ENCODE measurements at regions not wholly inside any gene's neighbourhood (a gene's known extent, or its start where the extent isn't known, plus 50 kb on each side); places are given as distances from the start of the nearest gene placed in this dataset.

GRCh38 chr2:183564726-183565125 lies 440.5 kb downstream of the NUP35 start:
- ChIA-PET CTCF (ENCODE audit: low intra/inter-chr PET ratio) (no interaction called here), POLR2A (no interaction called here)
- Histone ChIP-seq H3K9me1 (ENCODE audit: control insufficient read depth, insufficient read depth, low read length) (no peaks in the 10 kb centered on the region), H3K79me2 (ENCODE audit: control insufficient read depth, insufficient read depth, low read length) (no peaks in the 10 kb centered on the region), H4K20me1 (replicated peaks; ENCODE audit: control insufficient read depth, insufficient read depth, low read length) (no peaks in the 10 kb centered on the region), H2AFZ (ENCODE audit: low read depth, low read length) (no peak overlapping the region), H3K4me2 (ENCODE audit: insufficient read depth, low read length) (no peak overlapping the region), H3K9ac (ENCODE audit: insufficient read depth in 1 of 2, low read depth in 2 of 2, low read length in 2 of 2) (no peak overlapping the region), H3K4me3 (no peak overlapping the region), H3K4me1 (replicated peaks in 1 of 2; ENCODE audit: control insufficient read depth in 2 of 2, insufficient read depth in 2 of 2, low read length in 2 of 2) (no peaks in the 10 kb centered on the region), H3K36me3 (ENCODE audit: control insufficient read depth, insufficient read depth, low read length) (no peaks in the 10 kb centered on the region), H3K27ac (ENCODE audit: extremely low read depth, low read depth, low read length) (no peak overlapping the region), H3K9me3 (replicated peaks; ENCODE audit: control insufficient read depth, insufficient read depth, low read depth, low read length) (no peaks in the 10 kb centered on the region), H3K27me3 (ENCODE audit: control insufficient read depth in 2 of 2, insufficient read depth in 2 of 2, low read length in 2 of 2) (no peaks in the 10 kb centered on the region)
- no peak for DNase-seq (ENCODE audit: extremely low read depth in 1 of 4, low spot score in 3 of 4)
- no peak for TF ChIP-seq POLR2AphosphoS5 (IDR thresholded peaks at IDR 0.05; ENCODE audit: control insufficient read depth, insufficient read depth, low read depth, low read length)
- TF ChIP-seq MYC (IDR thresholded peaks at IDR 0.05; ENCODE audit: low read depth, low read length) = no peak
- no peak for TF ChIP-seq MYC (CRISPR knock-in tag; IDR thresholded peaks at IDR 0.05; ENCODE audit: borderline replicate concordance, low read depth)
- no peak for TF ChIP-seq ZNF324 (CRISPR knock-in tag; IDR thresholded peaks at IDR 0.05)
- no peak for TF ChIP-seq BRCA1 (IDR thresholded peaks at IDR 0.05)
- no peak for TF ChIP-seq BRCA1 (CRISPR knock-in tag; IDR thresholded peaks at IDR 0.05)
- no peak for TF ChIP-seq ZNF436 (CRISPR knock-in tag; IDR thresholded peaks at IDR 0.05)
- intact Hi-C loops (cut with micrococcal nuclease) (loop anchor here (5.0 kb wide), 1 partner anchor 1092 kb away; no protein-coding TSS in a partner anchor), in situ Hi-C loops (cut with MboI) (no loop called here)
- no peak for FAIRE-seq
- BruUV-seq (replicated peaks) = no TSS peak
- no peak for ATAC-seq

- TF ChIP-seq MCM5 (IDR thresholded peaks at IDR 0.05; ENCODE audit: low read depth) = no peak
- TF ChIP-seq ZFP1 (CRISPR knock-in tag; IDR thresholded peaks at IDR 0.05) = no peak
- TF ChIP-seq ZC3H11A (IDR thresholded peaks at IDR 0.05; ENCODE audit: low read depth, low read length) = no peak
- no peak for TF ChIP-seq ARHGAP35 (IDR thresholded peaks at IDR 0.05; ENCODE audit: partially characterized antibody)
- no peak for TF ChIP-seq FOXM1 (IDR thresholded peaks at IDR 0.05; ENCODE audit: low read depth)
- no peak for TF ChIP-seq FOXM1 (CRISPR knock-in tag; IDR thresholded peaks at IDR 0.05; ENCODE audit: low read depth)
- TF ChIP-seq PPARD (CRISPR knock-in tag; IDR thresholded peaks at IDR 0.05) = no peak
- TF ChIP-seq LEF1 (IDR thresholded peaks at IDR 0.05) = no peak
- TF ChIP-seq ZNF12 (CRISPR knock-in tag; IDR thresholded peaks at IDR 0.05) = no peak
- no peak for TF ChIP-seq MECOM (CRISPR knock-in tag; IDR thresholded peaks at IDR 0.05)
- no peak for TF ChIP-seq ZNF57 (CRISPR knock-in tag; IDR thresholded peaks at IDR 0.05)
- TF ChIP-seq ATF1 (CRISPR knock-in tag; IDR thresholded peaks at IDR 0.05) = no peak
- no peak for TF ChIP-seq ATF1 (tag; IDR thresholded peaks at IDR 0.05)
- DNase-seq (ENCODE audit: extremely low read depth in 1 of 4, low spot score in 3 of 4) = no peak
Observed at GRCh38 chr2:183575481-183575880, 451.2 kb downstream of the NUP35 start.

More at GRCh38 chr2:183575481-183575880, 451.2 kb downstream of the NUP35 start:
- Histone ChIP-seq H4K20me1 (replicated peaks; ENCODE audit: control insufficient read depth, insufficient read depth, low read length) (no peaks in the 10 kb centered on the region), H3K4me3 (no peak overlapping the region), H3K4me2 (ENCODE audit: insufficient read depth, low read length) (no peak overlapping the region), H3K9me1 (ENCODE audit: control insufficient read depth, insufficient read depth, low read length) (no peaks in the 10 kb centered on the region), H3K27ac (ENCODE audit: extremely low read depth, low read depth, low read length) (no peak overlapping the region), H3K9me3 (replicated peaks; ENCODE audit: control insufficient read depth, insufficient read depth, low read depth, low read length) (peaks cover 2% of the 10 kb centered on the region; the same call in 1 of the 2 replicates), H2AFZ (ENCODE audit: low read depth, low read length) (no peak overlapping the region), H3K79me2 (ENCODE audit: control insufficient read depth, insufficient read depth, low read length) (no peaks in the 10 kb centered on the region), H3K36me3 (ENCODE audit: control insufficient read depth, insufficient read depth, low read length) (no peaks in the 10 kb centered on the region), H3K27me3 (ENCODE audit: control insufficient read depth in 2 of 2, insufficient read depth in 2 of 2, low read length in 2 of 2) (no peaks in the 10 kb centered on the region), H3K9ac (ENCODE audit: insufficient read depth in 1 of 2, low read depth in 2 of 2, low read length in 2 of 2) (no peak overlapping the region), H3K4me1 (replicated peaks in 1 of 2; ENCODE audit: control insufficient read depth in 2 of 2, insufficient read depth in 2 of 2, low read length in 2 of 2) (no peaks in the 10 kb centered on the region)
- 0% methylated on average over 2 of the region's 2 CpGs for WGBS (ENCODE audit: insufficient coverage, low coverage, missing lambda C conversion rate)
- in situ Hi-C loops (cut with MboI) (no loop called here), intact Hi-C loops (cut with micrococcal nuclease) (no loop called here)
- ChIA-PET CTCF (ENCODE audit: low intra/inter-chr PET ratio) (no interaction called here), POLR2A (no interaction called here)
- ATAC-seq = no peak
- BruUV-seq (replicated peaks) = no TSS peak
- no peak for FAIRE-seq
